ENCODE measurements at regions not wholly inside any gene's neighbourhood (a gene's known extent, or its start where the extent isn't known, plus 50 kb on each side); places are given as distances from the start of the nearest gene placed in this dataset.

GRCh38 chr2:6392354-6392753, 473.4 kb downstream of the CMPK2 start:
- H2AFZ ChIP-seq (ENCODE audit: low read length), result no peak overlapping the region
- H4K20me1 ChIP-seq (ENCODE audit: control insufficient read depth, insufficient read depth, insufficient read length), result no peaks in the 10 kb centered on the region
- no CpG with 5 or more reads among the region's 10 CpGs for WGBS (ENCODE audit: extremely low coverage, insufficient read length, low lambda C conversion rate)
- H4K8ac ChIP-seq (replicated peaks; ENCODE audit: insufficient read length, low read depth, low read length), result no peak overlapping the region
- H3K27ac ChIP-seq (ENCODE audit: insufficient read length, low read depth, low read length), result no peak overlapping the region
- H2BK12ac ChIP-seq (ENCODE audit: insufficient read length, low read depth, low read length), result no peak overlapping the region
- H2BK15ac ChIP-seq (ENCODE audit: low read depth, low read length), result no peak overlapping the region
- no peak for DNase-seq
- H2BK5ac ChIP-seq (ENCODE audit: insufficient read length, low read length), result no peak overlapping the region
- no peak overlapping the region for H3K9ac ChIP-seq (ENCODE audit: extremely low read depth, insufficient read length, low read length)
- H2BK120ac ChIP-seq (ENCODE audit: low read depth, low read length, poor library complexity, severe bottlenecking), result no peak overlapping the region
- H3K23ac ChIP-seq (ENCODE audit: insufficient read length, low read depth, low read length), result no peak overlapping the region
- no peak overlapping the region for H2BK20ac ChIP-seq (ENCODE audit: low read depth, low read length, poor library complexity, severe bottlenecking)
- H3K23me2 ChIP-seq (ENCODE audit: insufficient read length, low read depth, low read length, poor library complexity, severe bottlenecking), result no peaks in the 10 kb centered on the region
- H3K56ac ChIP-seq (ENCODE audit: insufficient read length, low read depth, low read length), result no peak overlapping the region
- peaks cover 0 to 3% of the 10 kb centered on the region in 2 experiments; a peak in 1 of 5 replicates for H3K9me3 Mint-ChIP-seq
- H3K9me3 ChIP-seq (ENCODE audit: control insufficient read depth, low read depth, low read length), result no peaks in the 10 kb centered on the region
- H3K4me1 ChIP-seq (ENCODE audit: insufficient read depth, low read length), result 0 out of 2 replicates have a peak, but pooled peaks cover 1% of the 10 kb centered on the region
- no peak overlapping the region for H3K14ac ChIP-seq (ENCODE audit: insufficient read depth, low read length)
- H2AK5ac ChIP-seq (ENCODE audit: insufficient read length, low read length), result no peak overlapping the region
- no peaks in the 10 kb centered on the region for H3K4me1 Mint-ChIP-seq
- H3K79me2 ChIP-seq (ENCODE audit: insufficient read depth, low read length), result no peaks in the 10 kb centered on the region
- H3K4me2 ChIP-seq (ENCODE audit: insufficient read depth, insufficient read length, low read length), result no peak overlapping the region
- no peak overlapping the region for H3T11ph ChIP-seq (ENCODE audit: low read length)
- H3K27ac Mint-ChIP-seq, result peak overlapping the region in 1 of 3 experiments; percentile 2; a peak in 1 of 7 replicates
- H4K91ac ChIP-seq (ENCODE audit: insufficient read length, low read depth, low read length), result no peak overlapping the region
- H3K79me1 ChIP-seq (ENCODE audit: insufficient read depth, low read depth, low read length, poor library complexity, severe bottlenecking), result no peaks in the 10 kb centered on the region
- H3K4ac ChIP-seq (ENCODE audit: low read depth, low read length), result no peak overlapping the region
- no peak for TF ChIP-seq CTCF (conservative IDR thresholded peaks at IDR 0.05)
- no peaks in the 10 kb centered on the region for H3K27me3 Mint-ChIP-seq (ENCODE audit: low read depth)
- H4K5ac ChIP-seq (ENCODE audit: insufficient read length, low read depth, low read length), result no peak overlapping the region
- peaks cover 0 to 3% (median 0%) of the 10 kb centered on the region in 3 experiments; a peak in 1 of 7 replicates for H3K36me3 Mint-ChIP-seq (ENCODE audit: insufficient read depth in 1 of 3, low read depth in 3 of 3)
- no peaks in the 10 kb centered on the region for H3K27me3 ChIP-seq (ENCODE audit: insufficient read depth, low read length)
- no peak overlapping the region for H3K18ac ChIP-seq (ENCODE audit: insufficient read length, low read depth, low read length)
- no peak overlapping the region for H3K4me3 Mint-ChIP-seq

Measured in H9 (cell line).